GM23338 (cell line): ENCODE measurements at regions not wholly inside any gene's neighbourhood (a gene's known extent, or its start where the extent isn't known, plus 50 kb on each side); places are given as distances from the start of the nearest gene placed in this dataset.

Experiments used
- ATAC-seq: fragments of 200-7000 bp; cut with Tn5 transposase; 3 replicates; pipeline ENCODE4 v1.9.1; 2020
- DNase-seq: peaks from one replicate; pipeline ENCODE4 v3.0.0-alpha.2; 2015; ENCODE audit warnings: low spot score
- H2AFZ ChIP-seq: fragments of 200-600 bp; sonication (generic); 2 replicates; pipeline ENCODE4 v1.8.0; 2016; ENCODE audit warnings: antibody characterized with exemption, mild to moderate bottlenecking, moderate library complexity
- H3F3A ChIP-seq: fragments of 200-600 bp; sonication (generic); replicated peaks from 2 replicates; pipeline ENCODE4 v1.8.0; 2017; ENCODE audit warnings: antibody characterized with exemption, mixed run types, low read depth
- H3K27ac ChIP-seq: fragments of 200-600 bp; sonication (generic); 2 replicates; pipeline ENCODE4 v1.6.1; 2016; ENCODE audit warnings: low read depth
- H3K27me3 ChIP-seq: fragments of 200-600 bp; sonication (generic); 2 replicates; pipeline ENCODE4 v1.8.0; 2016; ENCODE audit warnings: mild to moderate bottlenecking, mixed run types, moderate library complexity; ENCODE audit not compliant: insufficient read depth
- H3K36me3 ChIP-seq: fragments of 200-600 bp; sonication (generic); 2 replicates; pipeline ENCODE4 v1.8.0; 2016; ENCODE audit warnings: mild to moderate bottlenecking; ENCODE audit not compliant: insufficient read depth
- H3K4me1 ChIP-seq: fragments of 200-600 bp; sonication (generic); 2 replicates; pipeline ENCODE4 v1.8.0; 2016; ENCODE audit warnings: mild to moderate bottlenecking, moderate library complexity; ENCODE audit not compliant: insufficient read depth
- H3K4me2 ChIP-seq: fragments of 200-600 bp; sonication (generic); 2 replicates; pipeline ENCODE4 v1.7.1; 2017; ENCODE audit warnings: mixed run types
- H3K4me3 ChIP-seq: fragments of 200-600 bp; sonication (generic); 2 replicates; pipeline ENCODE4 v1.6.1; 2016; ENCODE audit warnings: mixed run types
- H3K79me2 ChIP-seq: fragments of 200-600 bp; sonication (generic); replicated peaks from 2 replicates; pipeline ENCODE4 v1.8.0; 2017; ENCODE audit warnings: mild to moderate bottlenecking; ENCODE audit not compliant: insufficient read depth
- H3K9me2 ChIP-seq: fragments of 200-600 bp; sonication (generic); 2 replicates; pipeline ENCODE4 v1.8.0; 2017; ENCODE audit not compliant: insufficient read depth
- H4K20me1 ChIP-seq: fragments of 200-600 bp; sonication (generic); replicated peaks from 2 replicates; pipeline ENCODE4 v1.8.0; 2017; ENCODE audit warnings: mild to moderate bottlenecking; ENCODE audit not compliant: insufficient read depth
- H3K27ac Mint-ChIP-seq: 2 replicates; pipeline ENCODE4 v1.8.0; 2020; ENCODE audit warnings: inconsistent platforms, mild to moderate bottlenecking, moderate library complexity, mixed read lengths
- H3K27me3 Mint-ChIP-seq: 3 replicates; pipeline ENCODE4 v1.8.0; 2022; ENCODE audit warnings: low read depth, mild to moderate bottlenecking, moderate library complexity, mixed read lengths, inconsistent platforms; ENCODE audit not compliant: insufficient read depth, poor library complexity
- H3K36me3 Mint-ChIP-seq: 3 replicates; pipeline ENCODE4 v1.8.0; 2021; ENCODE audit warnings: low read depth, mild to moderate bottlenecking, inconsistent platforms, moderate library complexity, mixed read lengths
- H3K4me1 Mint-ChIP-seq: 3 replicates; pipeline ENCODE4 v1.8.0; 2020; ENCODE audit warnings: mild to moderate bottlenecking, inconsistent platforms, mixed read lengths
- H3K4me3 Mint-ChIP-seq: 3 replicates; pipeline ENCODE4 v1.8.0; 2021; ENCODE audit warnings: moderate library complexity, mild to moderate bottlenecking, inconsistent platforms, mixed read lengths
- H3K9me3 Mint-ChIP-seq: 3 replicates; pipeline ENCODE4 v1.8.0; 2020; ENCODE audit warnings: moderate library complexity, mild to moderate bottlenecking, inconsistent platforms, mixed read lengths
- CREB1 ChIP-seq: fragments of 250-450 bp; sonication (Bioruptor Pico); IDR thresholded peaks from 2 replicates; pipeline ENCODE4 v1.5.0; 2020; ENCODE audit warnings: low read depth, mild to moderate bottlenecking, moderate library complexity
- EZH2 ChIP-seq: fragments of 200-600 bp; sonication (generic); IDR thresholded peaks from one replicate; pipeline ENCODE4 v1.8.0; 2017; ENCODE audit warnings: antibody characterized with exemption, mild to moderate bottlenecking, low read depth; ENCODE audit not compliant: unreplicated experiment
- EZH2phosphoT487 ChIP-seq: fragments of 200-600 bp; sonication (generic); IDR thresholded peaks from one replicate; pipeline ENCODE4 v1.8.1; 2018; ENCODE audit warnings: antibody characterized with exemption; ENCODE audit not compliant: unreplicated experiment
- NANOG ChIP-seq: IDR thresholded peaks from 2 replicates; pipeline ENCODE4 v1.6.1; 2016; ENCODE audit warnings: antibody characterized with exemption, borderline replicate concordance
- POLR2AphosphoS5 ChIP-seq: IDR thresholded peaks from 2 replicates; pipeline ENCODE4 v1.6.1; 2016; ENCODE audit warnings: antibody characterized with exemption, low read depth
- STAT1 ChIP-seq: IDR thresholded peaks from one replicate; pipeline ENCODE4 v1.6.1; 2016; ENCODE audit warnings: antibody characterized with exemption; ENCODE audit not compliant: unreplicated experiment
- ZNF114 ChIP-seq: fragments of 250-450 bp; sonication (Bioruptor Pico); IDR thresholded peaks from 2 replicates; pipeline ENCODE4 v1.5.0; 2020; ENCODE audit warnings: mild to moderate bottlenecking, moderate library complexity
- ZNF331 ChIP-seq: fragments of 250-450 bp; sonication (Bioruptor Pico); IDR thresholded peaks from 2 replicates; pipeline ENCODE4 v1.5.0; 2020; ENCODE audit warnings: low read depth, mild to moderate bottlenecking, moderate library complexity
- TF ChIP-seq, protein P1 (sequence below): IDR thresholded peaks from 2 replicates; pipeline ENCODE4 v1.6.1; 2016; ENCODE audit warnings: antibody characterized with exemption
- TF ChIP-seq, protein P2 (sequence below), 2 experiments: fragments of 200-600 bp in 1 of 2; sonication (generic) in 1 of 2; conservative IDR thresholded peaks; 2 replicates each; pipeline versions ENCODE4 v1.5.1 to v1.6.1; 2016 to 2017; ENCODE audit warnings: antibody characterized with exemption in 2 of 2, low read depth in 2 of 2, mild to moderate bottlenecking in 2 of 2, moderate library complexity in 1 of 2
- TF ChIP-seq, protein P3 (sequence below): fragments of 250-450 bp; sonication (Bioruptor Pico); IDR thresholded peaks from 2 replicates; pipeline ENCODE4 v1.5.0; 2020; ENCODE audit warnings: mild to moderate bottlenecking, moderate library complexity

DNA sequence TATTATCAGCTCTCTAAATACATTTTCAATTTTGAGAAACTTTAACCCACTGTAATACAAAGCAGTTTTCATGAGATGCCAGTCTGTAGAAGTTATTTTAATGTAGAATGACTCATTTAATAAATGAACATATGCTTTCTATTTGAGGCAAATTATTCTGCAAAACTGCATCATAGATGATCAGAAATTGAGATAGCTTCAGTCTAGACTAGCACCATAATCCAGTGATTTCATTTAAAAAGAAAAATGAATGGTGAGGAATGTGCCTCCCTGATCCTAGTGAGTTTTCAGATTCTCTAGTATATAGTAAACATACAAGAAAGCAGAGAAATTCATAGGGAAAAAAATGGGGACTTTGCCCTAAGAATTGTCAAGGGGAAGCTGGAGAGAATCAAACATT is 66.1 kb downstream of the OR5AK2 start:
- H2AFZ ChIP-seq, result no peak overlapping the region
- H3K79me2 ChIP-seq, result no peaks in the 10 kb centered on the region
- Mint-ChIP-seq H3K27ac (no peak overlapping the region), H3K4me1 (no peaks in the 10 kb centered on the region), H3K9me3 (peaks cover 2% of the 10 kb centered on the region; the same call in 2 of the 3 replicates), H3K36me3 (no peaks in the 10 kb centered on the region), H3K4me3 (no peak overlapping the region), H3K27me3 (no peaks in the 10 kb centered on the region)
- H3K4me1 ChIP-seq, result no peaks in the 10 kb centered on the region
- no peaks in the 10 kb centered on the region for H3K9me2 ChIP-seq
- H3K27me3 ChIP-seq, result no peaks in the 10 kb centered on the region
- no peak for TF ChIP-seq ZNF114
- H3K4me3 ChIP-seq, result no peak overlapping the region
- no peak overlapping the region for H3K27ac ChIP-seq
- no peaks in the 10 kb centered on the region for H4K20me1 ChIP-seq
- ATAC-seq (no peak), DNase-seq (no peak)
- no peaks in the 10 kb centered on the region for H3F3A ChIP-seq
- H3K4me2 ChIP-seq, result no peak overlapping the region
- no peaks in the 10 kb centered on the region for H3K36me3 ChIP-seq

DNA sequence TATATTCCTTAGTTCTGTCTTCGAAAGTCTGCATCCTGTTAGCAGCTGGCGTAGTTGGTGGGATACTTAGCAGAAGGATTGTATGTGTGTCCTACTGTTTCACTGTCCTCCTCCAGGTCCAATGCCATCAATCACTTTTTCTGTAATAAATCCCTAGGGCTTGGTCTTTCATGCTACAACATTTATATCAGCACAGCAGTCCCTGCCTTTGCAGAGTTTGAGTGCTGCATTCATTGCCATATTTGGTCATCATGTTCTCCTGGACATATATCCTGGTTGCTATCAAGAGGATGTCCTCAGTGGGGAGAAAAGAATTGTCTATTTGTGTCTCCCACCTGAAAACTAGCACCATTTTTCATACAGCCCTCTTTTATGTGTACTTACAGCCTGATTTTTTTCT is 67.0 kb downstream of the OR5AK2 start:
- H3K27me3 Mint-ChIP-seq, result no peaks in the 10 kb centered on the region
- Histone ChIP-seq H3K4me3 (no peak overlapping the region), H3K9me2 (no peaks in the 10 kb centered on the region), H3K4me1 (no peaks in the 10 kb centered on the region), H4K20me1 (no peaks in the 10 kb centered on the region), H3K27ac (no peak overlapping the region), H3K79me2 (no peaks in the 10 kb centered on the region), H3F3A (no peaks in the 10 kb centered on the region), H3K4me2 (no peak overlapping the region), H2AFZ (no peak overlapping the region), H3K27me3 (no peaks in the 10 kb centered on the region), H3K36me3 (no peaks in the 10 kb centered on the region)
- no peak overlapping the region for H3K4me3 Mint-ChIP-seq
- no peaks in the 10 kb centered on the region for H3K4me1 Mint-ChIP-seq
- H3K36me3 Mint-ChIP-seq, result 0 out of 3 replicates have a peak, but pooled peaks cover under 1% of the 10 kb centered on the region
- H3K9me3 Mint-ChIP-seq, result peaks cover 12% of the 10 kb centered on the region
- no peak for ATAC-seq
- no peak overlapping the region for H3K27ac Mint-ChIP-seq
- no peak for DNase-seq
- no peak for TF ChIP-seq POLR2AphosphoS5
- TF ChIP-seq CREB1, result no peak
- TF ChIP-seq, protein P1, sequence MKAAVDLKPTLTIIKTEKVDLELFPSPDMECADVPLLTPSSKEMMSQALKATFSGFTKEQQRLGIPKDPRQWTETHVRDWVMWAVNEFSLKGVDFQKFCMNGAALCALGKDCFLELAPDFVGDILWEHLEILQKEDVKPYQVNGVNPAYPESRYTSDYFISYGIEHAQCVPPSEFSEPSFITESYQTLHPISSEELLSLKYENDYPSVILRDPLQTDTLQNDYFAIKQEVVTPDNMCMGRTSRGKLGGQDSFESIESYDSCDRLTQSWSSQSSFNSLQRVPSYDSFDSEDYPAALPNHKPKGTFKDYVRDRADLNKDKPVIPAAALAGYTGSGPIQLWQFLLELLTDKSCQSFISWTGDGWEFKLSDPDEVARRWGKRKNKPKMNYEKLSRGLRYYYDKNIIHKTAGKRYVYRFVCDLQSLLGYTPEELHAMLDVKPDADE, result no peak
- no peak for TF ChIP-seq ZNF331
- no peak for TF ChIP-seq EZH2phosphoT487
- no peak for TF ChIP-seq ZNF114
- TF ChIP-seq EZH2, result no peak
- no peak for TF ChIP-seq NANOG
- TF ChIP-seq, protein P2, sequence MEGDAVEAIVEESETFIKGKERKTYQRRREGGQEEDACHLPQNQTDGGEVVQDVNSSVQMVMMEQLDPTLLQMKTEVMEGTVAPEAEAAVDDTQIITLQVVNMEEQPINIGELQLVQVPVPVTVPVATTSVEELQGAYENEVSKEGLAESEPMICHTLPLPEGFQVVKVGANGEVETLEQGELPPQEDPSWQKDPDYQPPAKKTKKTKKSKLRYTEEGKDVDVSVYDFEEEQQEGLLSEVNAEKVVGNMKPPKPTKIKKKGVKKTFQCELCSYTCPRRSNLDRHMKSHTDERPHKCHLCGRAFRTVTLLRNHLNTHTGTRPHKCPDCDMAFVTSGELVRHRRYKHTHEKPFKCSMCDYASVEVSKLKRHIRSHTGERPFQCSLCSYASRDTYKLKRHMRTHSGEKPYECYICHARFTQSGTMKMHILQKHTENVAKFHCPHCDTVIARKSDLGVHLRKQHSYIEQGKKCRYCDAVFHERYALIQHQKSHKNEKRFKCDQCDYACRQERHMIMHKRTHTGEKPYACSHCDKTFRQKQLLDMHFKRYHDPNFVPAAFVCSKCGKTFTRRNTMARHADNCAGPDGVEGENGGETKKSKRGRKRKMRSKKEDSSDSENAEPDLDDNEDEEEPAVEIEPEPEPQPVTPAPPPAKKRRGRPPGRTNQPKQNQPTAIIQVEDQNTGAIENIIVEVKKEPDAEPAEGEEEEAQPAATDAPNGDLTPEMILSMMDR (conservative IDR thresholded peaks at IDR 0.05; ENCODE audit: low read depth in 2 of 2), result no peak
- TF ChIP-seq STAT1, result no peak
- TF ChIP-seq, protein P3, sequence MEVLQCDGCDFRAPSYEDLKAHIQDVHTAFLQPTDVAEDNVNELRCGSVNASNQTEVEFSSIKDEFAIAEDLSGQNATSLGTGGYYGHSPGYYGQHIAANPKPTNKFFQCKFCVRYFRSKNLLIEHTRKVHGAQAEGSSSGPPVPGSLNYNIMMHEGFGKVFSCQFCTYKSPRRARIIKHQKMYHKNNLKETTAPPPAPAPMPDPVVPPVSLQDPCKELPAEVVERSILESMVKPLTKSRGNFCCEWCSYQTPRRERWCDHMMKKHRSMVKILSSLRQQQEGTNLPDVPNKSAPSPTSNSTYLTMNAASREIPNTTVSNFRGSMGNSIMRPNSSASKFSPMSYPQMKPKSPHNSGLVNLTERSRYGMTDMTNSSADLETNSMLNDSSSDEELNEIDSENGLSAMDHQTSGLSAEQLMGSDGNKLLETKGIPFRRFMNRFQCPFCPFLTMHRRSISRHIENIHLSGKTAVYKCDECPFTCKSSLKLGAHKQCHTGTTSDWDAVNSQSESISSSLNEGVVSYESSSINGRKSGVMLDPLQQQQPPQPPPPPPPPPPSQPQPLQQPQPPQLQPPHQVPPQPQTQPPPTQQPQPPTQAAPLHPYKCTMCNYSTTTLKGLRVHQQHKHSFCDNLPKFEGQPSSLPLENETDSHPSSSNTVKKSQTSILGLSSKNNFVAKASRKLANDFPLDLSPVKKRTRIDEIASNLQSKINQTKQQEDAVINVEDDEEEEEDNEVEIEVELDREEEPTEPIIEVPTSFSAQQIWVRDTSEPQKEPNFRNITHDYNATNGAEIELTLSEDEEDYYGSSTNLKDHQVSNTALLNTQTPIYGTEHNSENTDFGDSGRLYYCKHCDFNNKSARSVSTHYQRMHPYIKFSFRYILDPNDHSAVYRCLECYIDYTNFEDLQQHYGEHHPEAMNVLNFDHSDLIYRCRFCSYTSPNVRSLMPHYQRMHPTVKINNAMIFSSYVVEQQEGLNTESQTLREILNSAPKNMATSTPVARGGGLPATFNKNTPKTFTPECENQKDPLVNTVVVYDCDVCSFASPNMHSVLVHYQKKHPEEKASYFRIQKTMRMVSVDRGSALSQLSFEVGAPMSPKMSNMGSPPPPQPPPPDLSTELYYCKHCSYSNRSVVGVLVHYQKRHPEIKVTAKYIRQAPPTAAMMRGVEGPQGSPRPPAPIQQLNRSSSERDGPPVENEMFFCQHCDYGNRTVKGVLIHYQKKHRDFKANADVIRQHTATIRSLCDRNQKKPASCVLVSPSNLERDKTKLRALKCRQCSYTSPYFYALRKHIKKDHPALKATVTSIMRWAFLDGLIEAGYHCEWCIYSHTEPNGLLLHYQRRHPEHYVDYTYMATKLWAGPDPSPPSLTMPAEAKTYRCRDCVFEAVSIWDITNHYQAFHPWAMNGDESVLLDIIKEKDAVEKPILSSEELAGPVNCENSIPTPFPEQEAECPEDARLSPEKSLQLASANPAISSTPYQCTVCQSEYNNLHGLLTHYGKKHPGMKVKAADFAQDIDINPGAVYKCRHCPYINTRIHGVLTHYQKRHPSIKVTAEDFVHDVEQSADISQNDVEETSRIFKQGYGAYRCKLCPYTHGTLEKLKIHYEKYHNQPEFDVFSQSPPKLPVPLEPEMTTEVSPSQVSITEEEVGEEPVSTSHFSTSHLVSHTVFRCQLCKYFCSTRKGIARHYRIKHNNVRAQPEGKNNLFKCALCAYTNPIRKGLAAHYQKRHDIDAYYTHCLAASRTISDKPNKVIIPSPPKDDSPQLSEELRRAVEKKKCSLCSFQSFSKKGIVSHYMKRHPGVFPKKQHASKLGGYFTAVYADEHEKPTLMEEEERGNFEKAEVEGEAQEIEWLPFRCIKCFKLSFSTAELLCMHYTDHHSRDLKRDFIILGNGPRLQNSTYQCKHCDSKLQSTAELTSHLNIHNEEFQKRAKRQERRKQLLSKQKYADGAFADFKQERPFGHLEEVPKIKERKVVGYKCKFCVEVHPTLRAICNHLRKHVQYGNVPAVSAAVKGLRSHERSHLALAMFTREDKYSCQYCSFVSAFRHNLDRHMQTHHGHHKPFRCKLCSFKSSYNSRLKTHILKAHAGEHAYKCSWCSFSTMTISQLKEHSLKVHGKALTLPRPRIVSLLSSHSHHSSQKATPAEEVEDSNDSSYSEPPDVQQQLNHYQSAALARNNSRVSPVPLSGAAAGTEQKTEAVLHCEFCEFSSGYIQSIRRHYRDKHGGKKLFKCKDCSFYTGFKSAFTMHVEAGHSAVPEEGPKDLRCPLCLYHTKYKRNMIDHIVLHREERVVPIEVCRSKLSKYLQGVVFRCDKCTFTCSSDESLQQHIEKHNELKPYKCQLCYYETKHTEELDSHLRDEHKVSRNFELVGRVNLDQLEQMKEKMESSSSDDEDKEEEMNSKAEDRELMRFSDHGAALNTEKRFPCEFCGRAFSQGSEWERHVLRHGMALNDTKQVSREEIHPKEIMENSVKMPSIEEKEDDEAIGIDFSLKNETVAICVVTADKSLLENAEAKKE (CRISPR knock-in tag), result no peak
